ENCODE measurements at regions not wholly inside any gene's neighbourhood (a gene's known extent, or its start where the extent isn't known, plus 50 kb on each side); places are given as distances from the start of the nearest gene placed in this dataset.

- no peak for TF ChIP-seq CTCF (conservative IDR thresholded peaks at IDR 0.05)
- TF ChIP-seq EZH2 (IDR thresholded peaks at IDR 0.05; ENCODE audit: low read depth): no peak
Measured at GRCh38 chr16:59144841-59145240, 410.7 kb upstream of the GOT2 start.

Measured in PC-9 (cell line).